HepG2 (cell line): ENCODE measurements at regions not wholly inside any gene's neighbourhood (a gene's known extent, or its start where the extent isn't known, plus 50 kb on each side); places are given as distances from the start of the nearest gene placed in this dataset.

Source experiments
- ATAC-seq: fragments of 200-7000 bp; cut with Tn5 transposase; 3 replicates; pipeline ENCODE4 v1.9.1; 2020; ENCODE audit warnings: mild to moderate bottlenecking, moderate library complexity
- BruUV-seq: library from RNA; stranded (reverse); fragments of 400-500 nt; replicated peaks from 2 replicates; lab custom pipeline; 2021; lab: Mats Ljungman, UMichigan
- CTCF ChIA-PET: fragments of 300-600 bp; formaldehyde crosslinking; extraction: SDS; loops from one replicate; lab custom pipeline; 2021; ENCODE audit warnings: low total read pairs, inconsistent platforms, low intra/inter-chr PET ratio; lab: Yijun Ruan, JAX
- POLR2A ChIA-PET: fragments of 350-600 bp; sonication (Branson Sonifier 250); formaldehyde crosslinking; loops from one replicate; lab custom pipeline; 2020; ENCODE audit warnings: antibody characterized with exemption, inconsistent platforms; lab: Yijun Ruan, JAX
- DNase-seq: peaks from one replicate; pipeline ENCODE4 v3.0.0-alpha.2; 2015; ENCODE audit warnings: low spot score
- FAIRE-seq: peaks from 3 replicates; lab custom pipeline; 2011; peaks lifted over from hg19 to GRCh38; lab: Jason Lieb, UNC
- H2AFZ ChIP-seq: one replicate; pipeline ENCODE4 v1.6.1; 2011; ENCODE audit warnings: low read length, inconsistent platforms
- H3K27ac ChIP-seq: fragments of 300-600 bp; 3 replicates; pipeline ENCODE4 v1.8.0; 2011; ENCODE audit warnings: mixed run types, mild to moderate bottlenecking, mixed read lengths, low read length, inconsistent platforms; ENCODE audit not compliant: insufficient read depth; ENCODE audit errors: extremely low read length
- H3K27me3 ChIP-seq, 2 experiments: fragments of 200-600 bp in 1 of 2; 2 replicates in 1 of 2; 3 replicates in 1 of 2; pipeline versions ENCODE4 v1.6.0 to v1.8.0; 2011; ENCODE audit warnings: low read length in 2 of 2, mild to moderate bottlenecking in 2 of 2, moderate library complexity in 2 of 2, inconsistent platforms in 1 of 2; ENCODE audit not compliant: insufficient read depth in 2 of 2, control insufficient read depth in 1 of 2
- H3K36me3 ChIP-seq, 2 experiments: fragments of 200-600 bp in 1 of 2; replicated peaks in 1 of 2; 2 replicates in 1 of 2; 3 replicates in 1 of 2; pipeline versions ENCODE4 v1.5.1 to v1.8.0; 2011; ENCODE audit warnings: low read length in 2 of 2, inconsistent platforms in 1 of 2; ENCODE audit not compliant: insufficient read depth in 2 of 2, control insufficient read depth in 1 of 2
- H3K4me1 ChIP-seq: 2 replicates; pipeline ENCODE4 v1.5.1; 2012; ENCODE audit warnings: low read length, inconsistent platforms; ENCODE audit not compliant: insufficient read depth
- H3K4me2 ChIP-seq: 2 replicates; pipeline ENCODE4 v1.6.0; 2011; ENCODE audit warnings: low read depth, low read length, inconsistent platforms
- H3K4me3 ChIP-seq, 3 experiments: fragments of 200-600 bp in 1 of 3; sonication (generic), shearing (Covaris generic) in 1 of 3; replicated peaks in 1 of 3; 2 replicates each; pipeline ENCODE4 v1.5.1; 2011 to 2016; ENCODE audit warnings: low read length in 3 of 3, inconsistent platforms in 2 of 3, low read depth in 2 of 3, mild to moderate bottlenecking in 2 of 3, control low read depth in 1 of 3, mixed read lengths in 1 of 3; ENCODE audit not compliant: insufficient read depth in 1 of 3
- H3K79me2 ChIP-seq: one replicate; pipeline ENCODE4 v1.6.1; 2011; ENCODE audit warnings: low read length, inconsistent platforms; ENCODE audit not compliant: insufficient read depth
- H3K9ac ChIP-seq: 2 replicates; pipeline ENCODE4 v1.6.0; 2011; ENCODE audit warnings: mild to moderate bottlenecking, low read depth, low read length, inconsistent platforms; ENCODE audit not compliant: insufficient read depth
- H3K9me3 ChIP-seq: 2 replicates; pipeline ENCODE4 v1.5.1; 2012; ENCODE audit warnings: mild to moderate bottlenecking, low read length
- H4K20me1 ChIP-seq: 2 replicates; pipeline ENCODE4 v1.6.0; 2011; ENCODE audit warnings: inconsistent platforms, mild to moderate bottlenecking, low read length, moderate library complexity; ENCODE audit not compliant: insufficient read depth
- FOSL1 ChIP-seq: sonication (generic); formaldehyde crosslinking; IDR thresholded peaks from 2 replicates; pipeline ENCODE4 v1.9.0; 2021; ENCODE audit warnings: missing genetic modification reagents, borderline replicate concordance
- HNRNPH1 ChIP-seq: fragments of 200-400 bp; formaldehyde crosslinking; optimal IDR thresholded peaks from 2 replicates; pipeline ENCODE3; 2017; ENCODE audit warnings: mild to moderate bottlenecking, low read depth, low read length
- TCF12 ChIP-seq, 2 experiments: fragments of 450-650 bp in 1 of 2; sonication (generic) in 1 of 2; formaldehyde crosslinking in 1 of 2; IDR thresholded peaks; 2 replicates each; pipeline versions ENCODE4 v1.6.1 to v1.8.0; 2017 to 2022; ENCODE audit warnings: antibody characterized with exemption in 1 of 2, mild to moderate bottlenecking in 1 of 2, missing genetic modification reagents in 1 of 2, moderate library complexity in 1 of 2
- WGBS: methylation state at CpG from one replicate; pipeline ENCODE4 v1.1.6; 2017; ENCODE audit warnings: low lambda C conversion rate; 5-methylcytosine and 5-hydroxymethylcytosine counted together
- in situ Hi-C: cut with HindIII; loops from 2 replicates; pipeline ENCODE4 v1.10.0; 2017; ENCODE audit warnings: low pct_unique_long_range_greater_than_20kb; ENCODE audit not compliant: extremely low pct_ligation_motif_present
- intact Hi-C: fragments of 100-400 bp; cut with micrococcal nuclease; formaldehyde crosslinking; loops from one replicate; pipeline ENCODE4 v1.10.0; 2022; ENCODE audit not compliant: unreplicated experiment
- TF ChIP-seq, protein P1 (sequence below): sonication (generic); formaldehyde crosslinking; IDR thresholded peaks from 2 replicates; pipeline ENCODE4 v1.4.0; 2020; ENCODE audit warnings: missing genetic modification reagents; ENCODE audit errors: not compliant biosample characterization
- TF ChIP-seq, protein P2 (sequence below): sonication (generic); formaldehyde crosslinking; IDR thresholded peaks from 2 replicates; pipeline ENCODE4 v1.5.0; 2020; ENCODE audit warnings: mild to moderate bottlenecking, missing genetic modification reagents

DNA sequence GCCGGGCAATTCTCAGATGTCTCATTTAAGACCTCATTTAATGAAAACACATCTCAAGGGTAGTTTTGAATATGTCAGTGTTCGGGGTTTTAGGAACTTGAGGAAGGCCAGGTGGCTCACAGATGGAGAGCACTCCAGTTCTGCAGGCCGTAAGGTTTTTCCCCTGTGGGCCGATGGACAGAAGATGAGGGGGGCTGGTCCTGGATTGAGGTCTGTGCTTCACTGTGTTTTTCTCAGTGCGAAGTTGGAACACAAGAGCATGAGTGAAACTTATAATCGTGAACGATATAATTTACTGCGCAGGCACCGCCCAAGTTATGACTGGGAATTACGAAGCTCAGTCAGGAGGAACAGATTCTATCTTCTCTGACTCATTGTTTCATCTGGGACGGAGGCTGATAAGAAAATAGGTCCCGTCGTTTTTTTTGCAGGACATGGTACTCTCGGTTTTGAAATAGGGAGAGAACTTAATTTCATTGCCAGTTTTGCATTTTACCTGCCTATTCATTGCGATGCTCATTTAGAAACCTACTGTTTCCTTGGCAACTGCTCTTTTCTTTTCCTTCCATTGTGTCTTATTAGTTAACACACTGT lies 591.0 kb upstream of the PFKP start:
- ATAC-seq (no peak), DNase-seq (no peak), FAIRE-seq (no peak)
- Histone ChIP-seq H3K79me2 (no peaks in the 10 kb centered on the region), H3K4me2 (no peak overlapping the region), H3K9ac (no peak overlapping the region), H2AFZ (no peak overlapping the region), H3K27me3 (no peaks in the 10 kb centered on the region), H3K27ac (no peak overlapping the region), H3K4me1 (no peaks in the 10 kb centered on the region), H3K36me3 (no peaks in the 10 kb centered on the region), H4K20me1 (no peaks in the 10 kb centered on the region), H3K9me3 (no peaks in the 10 kb centered on the region), H3K4me3 (no peak overlapping the region)
- ChIA-PET CTCF (no interaction called here), POLR2A (no interaction called here)
- intact Hi-C loops (no loop called here), in situ Hi-C loops (no loop called here)
- WGBS, result 31% methylated on average over 15 of the region's 15 CpGs
- BruUV-seq, result no TSS peak
- TF ChIP-seq, protein P1, sequence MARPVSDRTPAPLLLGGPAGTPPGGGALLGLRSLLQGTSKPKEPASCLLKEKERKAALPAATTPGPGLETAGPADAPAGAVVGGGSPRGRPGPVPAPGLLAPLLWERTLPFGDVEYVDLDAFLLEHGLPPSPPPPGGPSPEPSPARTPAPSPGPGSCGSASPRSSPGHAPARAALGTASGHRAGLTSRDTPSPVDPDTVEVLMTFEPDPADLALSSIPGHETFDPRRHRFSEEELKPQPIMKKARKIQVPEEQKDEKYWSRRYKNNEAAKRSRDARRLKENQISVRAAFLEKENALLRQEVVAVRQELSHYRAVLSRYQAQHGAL (CRISPR knock-in tag), result no peak
- TF ChIP-seq, protein P2, sequence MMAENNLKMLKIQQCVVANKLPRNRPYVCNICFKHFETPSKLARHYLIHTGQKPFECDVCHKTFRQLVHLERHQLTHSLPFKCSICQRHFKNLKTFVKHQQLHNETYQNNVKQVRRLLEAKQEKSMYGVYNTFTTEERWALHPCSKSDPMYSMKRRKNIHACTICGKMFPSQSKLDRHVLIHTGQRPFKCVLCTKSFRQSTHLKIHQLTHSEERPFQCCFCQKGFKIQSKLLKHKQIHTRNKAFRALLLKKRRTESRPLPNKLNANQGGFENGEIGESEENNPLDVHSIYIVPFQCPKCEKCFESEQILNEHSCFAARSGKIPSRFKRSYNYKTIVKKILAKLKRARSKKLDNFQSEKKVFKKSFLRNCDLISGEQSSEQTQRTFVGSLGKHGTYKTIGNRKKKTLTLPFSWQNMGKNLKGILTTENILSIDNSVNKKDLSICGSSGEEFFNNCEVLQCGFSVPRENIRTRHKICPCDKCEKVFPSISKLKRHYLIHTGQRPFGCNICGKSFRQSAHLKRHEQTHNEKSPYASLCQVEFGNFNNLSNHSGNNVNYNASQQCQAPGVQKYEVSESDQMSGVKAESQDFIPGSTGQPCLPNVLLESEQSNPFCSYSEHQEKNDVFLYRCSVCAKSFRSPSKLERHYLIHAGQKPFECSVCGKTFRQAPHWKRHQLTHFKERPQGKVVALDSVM (CRISPR knock-in tag), result no peak
- TF ChIP-seq HNRNPH1 (no peak), TCF12 (IDR thresholded peaks at IDR 0.05) (no peak), TCF12 (CRISPR knock-in tag; IDR thresholded peaks at IDR 0.05) (no peak), FOSL1 (CRISPR knock-in tag) (no peak)
